Ascending aorta (tissue), 2 donors: ENCODE measurements at regions not wholly inside any gene's neighbourhood (a gene's known extent, or its start where the extent isn't known, plus 50 kb on each side); places are given as distances from the start of the nearest gene placed in this dataset.

Experiments
- DNase-seq, 2 donors: peaks; one replicate each; pipeline ENCODE4 v3.0.0-alpha.2; 2019; ENCODE audit warnings: low spot score in 2 of 2
- H3K27ac ChIP-seq, 2 donors: fragments of 200-600 bp; sonication (generic); one replicate each; pipeline ENCODE4 v1.5.1; 2016 to 2017; ENCODE audit warnings: mild to moderate bottlenecking in 1 of 2
- H3K27me3 ChIP-seq: fragments of 200-600 bp; sonication (generic); one replicate; pipeline ENCODE4 v1.5.1; 2017
- H3K36me3 ChIP-seq, 2 donors: fragments of 200-600 bp; sonication (generic); one replicate each; pipeline ENCODE4 v1.5.1; 2016
- H3K4me1 ChIP-seq, 2 donors: fragments of 200-600 bp; sonication (generic); one replicate each; pipeline ENCODE4 v1.5.1; 2016 to 2017; ENCODE audit warnings: mild to moderate bottlenecking in 1 of 2
- H3K4me3 ChIP-seq, 2 donors: fragments of 200-600 bp; sonication (generic); one replicate each; pipeline ENCODE4 v1.5.1; 2016 to 2017; ENCODE audit warnings: mild to moderate bottlenecking in 1 of 2
- H3K9me3 ChIP-seq, 2 donors: fragments of 200-600 bp; sonication (generic); one replicate each; pipeline ENCODE4 v1.5.1; 2016
- CTCF ChIP-seq, 3 experiments: fragments of 200-600 bp in 2 of 3; fragments of 450-650 bp in 1 of 3; sonication (generic) in 2 of 3; IDR thresholded peaks; one replicate each; pipeline ENCODE4 v1.5.1; 2016 to 2019; ENCODE audit warnings: antibody characterized with exemption in 3 of 3, mild to moderate bottlenecking in 1 of 3, moderate library complexity in 1 of 3
- intact Hi-C: fragments of 100-400 bp; cut with DNase I; formaldehyde crosslinking; loops from one replicate; pipeline ENCODE4 v1.15.1; 2023

GRCh38 chr3:10599017-10599416 is 93.6 kb upstream of the ATP2B2 start:
- H3K4me3 ChIP-seq = no peak overlapping the region
- intact Hi-C loops = no loop called here
- H3K36me3 ChIP-seq = no peaks in the 10 kb centered on the region
- no peaks in the 10 kb centered on the region for H3K9me3 ChIP-seq
- no peak overlapping the region for H3K27ac ChIP-seq
- no peaks in the 10 kb centered on the region for H3K4me1 ChIP-seq
- H3K27me3 ChIP-seq = no peaks in the 10 kb centered on the region
- TF ChIP-seq CTCF (IDR thresholded peaks at IDR 0.05) = no peak
- no peak for DNase-seq

DNA sequence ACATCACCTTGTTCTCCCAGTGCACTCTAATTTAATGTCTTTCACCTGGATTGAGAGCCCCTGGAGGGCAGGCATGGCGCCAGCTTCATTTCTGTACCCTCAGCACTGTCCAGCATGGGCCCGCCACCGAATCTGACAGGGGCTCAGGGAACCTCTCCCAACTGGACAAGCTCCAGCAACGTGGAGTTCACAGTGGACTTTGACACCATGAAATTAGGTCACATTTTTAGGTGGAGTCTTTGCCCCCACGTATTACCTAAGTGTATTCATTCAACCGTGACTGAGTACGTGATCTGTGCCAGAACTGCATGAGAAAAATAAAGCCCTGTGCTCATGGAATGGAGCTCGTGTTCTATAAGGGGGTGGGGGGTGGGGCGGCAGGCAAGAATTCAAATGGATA is 94.1 kb upstream of the ATP2B2 start:
- TF ChIP-seq CTCF (IDR thresholded peaks at IDR 0.05) = no peak
- intact Hi-C loops = no loop called here
- no peaks in the 10 kb centered on the region for H3K36me3 ChIP-seq
- DNase-seq = no peak
- no peak overlapping the region for H3K27ac ChIP-seq
- H3K27me3 ChIP-seq = no peaks in the 10 kb centered on the region
- no peaks in the 10 kb centered on the region for H3K9me3 ChIP-seq
- no peak overlapping the region for H3K4me3 ChIP-seq
- no peaks in the 10 kb centered on the region for H3K4me1 ChIP-seq

DNA sequence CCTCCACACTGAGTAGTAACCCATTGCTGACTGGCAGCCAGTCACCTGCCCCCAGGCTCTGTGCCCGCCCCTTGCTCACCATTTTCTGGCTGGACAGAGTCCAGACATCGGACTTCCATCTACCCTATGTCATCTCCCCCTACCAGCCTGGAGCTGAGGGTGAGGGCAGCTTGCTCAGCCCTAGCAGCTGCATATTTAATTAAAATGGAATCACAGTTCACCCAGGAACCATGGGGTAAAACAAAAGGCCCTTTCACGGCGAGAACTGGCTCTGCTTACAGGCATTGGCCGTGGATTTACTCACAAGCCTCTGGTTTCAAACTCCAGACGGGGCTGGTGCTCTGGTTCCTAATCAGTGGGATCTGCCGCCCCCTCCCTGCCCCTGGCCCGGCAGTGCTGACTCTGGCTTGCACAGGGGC is 94.9 kb upstream of the ATP2B2 start:
- Histone ChIP-seq H3K4me3 (no peak overlapping the region), H3K9me3 (no peaks in the 10 kb centered on the region), H3K4me1 (no peaks in the 10 kb centered on the region), H3K27me3 (no peaks in the 10 kb centered on the region), H3K36me3 (no peaks in the 10 kb centered on the region), H3K27ac (no peak overlapping the region)
- intact Hi-C loops = no loop called here
- DNase-seq = no peak
- TF ChIP-seq CTCF (IDR thresholded peaks at IDR 0.05) = no peak

DNA sequence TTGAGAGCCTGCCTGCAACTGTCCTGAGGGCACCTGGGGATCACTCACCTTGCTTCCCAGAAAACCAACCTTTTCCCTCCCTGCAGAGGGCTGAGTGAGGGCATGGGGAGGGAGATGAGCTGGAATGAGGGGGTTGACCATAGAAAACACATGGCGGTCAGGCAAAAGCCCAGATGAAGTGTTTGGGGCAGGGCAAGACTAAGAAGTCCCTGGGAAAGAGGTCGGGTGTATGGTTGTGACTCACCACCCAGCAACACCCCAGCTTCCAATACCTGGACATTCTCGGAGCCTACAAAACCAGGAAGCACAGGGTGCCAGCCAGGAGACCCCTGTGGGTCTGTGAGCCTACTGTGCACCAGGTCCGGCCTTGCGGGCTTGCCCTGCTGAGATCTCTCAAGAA is 95.3 kb upstream of the ATP2B2 start:
- no peaks in the 10 kb centered on the region for H3K4me1 ChIP-seq
- intact Hi-C loops = no loop called here
- no peaks in the 10 kb centered on the region for H3K9me3 ChIP-seq
- no peak overlapping the region for H3K27ac ChIP-seq
- H3K4me3 ChIP-seq = no peak overlapping the region
- no peak for TF ChIP-seq CTCF (IDR thresholded peaks at IDR 0.05)
- DNase-seq = no peak
- H3K36me3 ChIP-seq = no peaks in the 10 kb centered on the region
- H3K27me3 ChIP-seq = no peaks in the 10 kb centered on the region

DNA sequence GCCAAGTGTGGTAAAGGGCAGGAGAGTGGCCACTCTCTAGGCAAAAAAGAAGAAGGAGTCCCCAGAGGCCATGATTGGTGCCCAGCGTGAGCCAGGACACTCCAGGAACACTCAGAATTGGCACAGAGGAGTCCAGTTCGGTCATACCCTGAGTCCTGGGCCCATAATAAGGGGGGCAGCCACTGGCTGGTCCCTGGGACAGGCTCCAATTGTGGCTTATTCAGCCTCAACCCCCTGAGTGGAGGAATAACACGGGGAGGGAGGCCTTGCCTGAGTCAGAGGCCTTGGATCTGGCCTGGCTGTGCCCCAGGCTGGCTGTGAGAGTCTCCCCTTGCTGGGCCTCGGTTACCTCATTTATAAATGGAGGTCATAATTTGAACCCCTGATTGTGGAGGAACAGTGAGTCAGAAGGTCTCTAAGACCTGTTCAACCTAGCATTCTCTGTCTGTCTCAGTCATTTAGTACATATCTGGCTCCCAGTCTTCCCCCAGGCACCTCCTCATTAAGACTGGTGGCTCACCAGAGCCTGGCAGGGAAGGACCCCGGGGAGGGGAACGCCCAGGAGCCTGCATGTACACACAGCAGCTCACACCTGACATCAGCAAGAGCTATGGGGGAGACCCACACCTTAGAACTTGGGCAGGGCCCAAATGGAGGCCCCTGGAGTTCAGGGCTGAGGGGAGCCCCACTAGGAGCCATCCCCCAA is 95.9 kb upstream of the ATP2B2 start:
- H3K36me3 ChIP-seq = no peaks in the 10 kb centered on the region
- no peak overlapping the region for H3K4me3 ChIP-seq
- TF ChIP-seq CTCF (IDR thresholded peaks at IDR 0.05) = no peak
- H3K27ac ChIP-seq = no peak overlapping the region
- no peaks in the 10 kb centered on the region for H3K27me3 ChIP-seq
- no peaks in the 10 kb centered on the region for H3K9me3 ChIP-seq
- no peak for DNase-seq
- intact Hi-C loops = no loop called here
- H3K4me1 ChIP-seq = no peaks in the 10 kb centered on the region

DNA sequence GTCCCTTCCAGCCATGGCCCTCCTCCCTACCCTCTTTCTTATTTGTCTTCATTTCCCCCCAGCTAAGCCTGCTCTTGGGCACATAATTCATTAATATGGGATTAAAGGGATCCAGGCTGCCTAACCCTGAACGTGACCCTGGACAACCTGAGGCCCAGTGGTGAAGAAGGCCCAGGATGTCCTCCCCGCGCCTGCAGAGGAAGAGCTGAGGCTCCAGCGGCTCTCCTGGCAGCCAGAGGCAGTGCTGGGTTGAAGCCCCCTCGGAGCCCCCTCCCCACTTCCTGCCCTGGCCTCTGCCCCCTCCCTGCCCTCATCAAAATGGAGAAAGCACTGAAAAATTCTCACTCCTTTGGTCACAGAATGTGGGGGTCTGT is 96.5 kb upstream of the ATP2B2 start:
- intact Hi-C loops = no loop called here
- Histone ChIP-seq H3K9me3 (no peaks in the 10 kb centered on the region), H3K27ac (no peak overlapping the region), H3K27me3 (no peaks in the 10 kb centered on the region), H3K4me1 (no peaks in the 10 kb centered on the region), H3K4me3 (no peak overlapping the region), H3K36me3 (no peaks in the 10 kb centered on the region)
- DNase-seq = no peak
- TF ChIP-seq CTCF (IDR thresholded peaks at IDR 0.05) = no peak
